Right atrium auricular region (tissue), 2 donors: ENCODE measurements at regions not wholly inside any gene's neighbourhood (a gene's known extent, or its start where the extent isn't known, plus 50 kb on each side); places are given as distances from the start of the nearest gene placed in this dataset.

Experiments
- DNase-seq: peaks from one replicate; pipeline ENCODE4 v3.0.0-alpha.2; 2019; ENCODE audit warnings: low spot score
- H3K27ac ChIP-seq, 2 donors: fragments of 200-600 bp; sonication (generic); 1 replicate in 1 of 2; 2 replicates in 1 of 2; pipeline ENCODE4 v1.5.1; 2016 to 2019
- H3K27me3 ChIP-seq, 2 donors: fragments of 200-600 bp; sonication (generic); one replicate each; pipeline versions ENCODE4 v1.5.1 to v1.6.0; 2017 to 2019
- H3K36me3 ChIP-seq: fragments of 200-600 bp; sonication (generic); one replicate; pipeline ENCODE4 v1.5.1; 2016
- H3K4me1 ChIP-seq, 2 donors: fragments of 200-600 bp; sonication (generic); one replicate each; pipeline versions ENCODE4 v1.5.1 to v1.6.0; 2017 to 2019
- H3K4me3 ChIP-seq, 2 donors: fragments of 200-600 bp; sonication (generic); 1 replicate in 1 of 2; 2 replicates in 1 of 2; pipeline ENCODE4 v1.5.1; 2017 to 2019; ENCODE audit warnings: mild to moderate bottlenecking in 1 of 2, moderate library complexity in 1 of 2
- H3K9me3 ChIP-seq, 2 donors: fragments of 200-600 bp; sonication (generic); one replicate each; pipeline ENCODE4 v1.5.1; 2019
- TF ChIP-seq, protein P1 (sequence below), 2 donors: fragments of 200-600 bp; sonication (generic); IDR thresholded peaks; one replicate each; pipeline ENCODE4 v1.5.1; 2019; ENCODE audit warnings: antibody characterized with exemption in 2 of 2

DNA sequence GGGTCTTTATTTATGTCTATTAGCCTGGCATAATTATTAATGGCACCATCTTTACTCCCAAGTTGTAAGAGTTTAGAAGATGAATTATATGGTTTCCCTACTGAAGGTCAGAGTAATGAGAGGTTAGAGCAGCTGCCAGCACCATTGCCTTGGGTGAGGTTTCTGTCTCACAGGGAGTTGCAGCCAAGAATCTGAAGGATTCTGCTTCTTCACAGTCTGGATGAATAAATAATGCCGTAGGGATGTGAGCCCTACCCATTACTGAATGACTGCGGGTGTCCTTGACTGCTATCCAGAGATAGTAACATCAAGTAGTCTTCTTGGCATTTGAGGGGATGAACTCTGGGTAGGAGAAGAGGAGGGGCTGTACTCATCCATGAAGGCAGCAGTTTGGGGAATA is 52.8 kb upstream of the SMIM36 start:
- TF ChIP-seq, protein P1, sequence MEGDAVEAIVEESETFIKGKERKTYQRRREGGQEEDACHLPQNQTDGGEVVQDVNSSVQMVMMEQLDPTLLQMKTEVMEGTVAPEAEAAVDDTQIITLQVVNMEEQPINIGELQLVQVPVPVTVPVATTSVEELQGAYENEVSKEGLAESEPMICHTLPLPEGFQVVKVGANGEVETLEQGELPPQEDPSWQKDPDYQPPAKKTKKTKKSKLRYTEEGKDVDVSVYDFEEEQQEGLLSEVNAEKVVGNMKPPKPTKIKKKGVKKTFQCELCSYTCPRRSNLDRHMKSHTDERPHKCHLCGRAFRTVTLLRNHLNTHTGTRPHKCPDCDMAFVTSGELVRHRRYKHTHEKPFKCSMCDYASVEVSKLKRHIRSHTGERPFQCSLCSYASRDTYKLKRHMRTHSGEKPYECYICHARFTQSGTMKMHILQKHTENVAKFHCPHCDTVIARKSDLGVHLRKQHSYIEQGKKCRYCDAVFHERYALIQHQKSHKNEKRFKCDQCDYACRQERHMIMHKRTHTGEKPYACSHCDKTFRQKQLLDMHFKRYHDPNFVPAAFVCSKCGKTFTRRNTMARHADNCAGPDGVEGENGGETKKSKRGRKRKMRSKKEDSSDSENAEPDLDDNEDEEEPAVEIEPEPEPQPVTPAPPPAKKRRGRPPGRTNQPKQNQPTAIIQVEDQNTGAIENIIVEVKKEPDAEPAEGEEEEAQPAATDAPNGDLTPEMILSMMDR (IDR thresholded peaks at IDR 0.05): no peak
- H3K36me3 ChIP-seq: no peaks in the 10 kb centered on the region
- no peaks in the 10 kb centered on the region for H3K9me3 ChIP-seq
- no peak for DNase-seq
- H3K27ac ChIP-seq: no peak overlapping the region
- H3K4me1 ChIP-seq: no peaks in the 10 kb centered on the region
- H3K4me3 ChIP-seq: no peak overlapping the region
- no peaks in the 10 kb centered on the region for H3K27me3 ChIP-seq

DNA sequence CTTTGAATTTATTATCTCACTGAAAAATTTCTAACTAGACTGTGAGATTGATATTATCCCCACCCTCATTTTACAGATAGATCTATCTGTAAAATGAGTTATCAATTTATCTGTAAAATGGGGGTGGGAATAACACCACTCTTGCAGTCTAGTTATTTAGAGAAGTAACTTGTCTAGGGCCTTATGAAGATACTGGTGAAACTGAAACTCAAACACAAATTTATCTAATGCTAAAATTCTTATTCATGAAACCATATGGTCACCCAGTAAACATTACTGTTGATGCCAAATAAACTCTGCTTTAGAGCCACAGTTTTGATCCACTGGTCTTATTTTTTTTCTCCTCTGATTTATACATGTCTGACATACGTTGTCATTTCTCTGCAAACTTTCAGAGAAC is 52.1 kb upstream of the SMIM36 start:
- Histone ChIP-seq H3K4me1 (no peaks in the 10 kb centered on the region), H3K9me3 (no peaks in the 10 kb centered on the region), H3K36me3 (no peaks in the 10 kb centered on the region), H3K27me3 (no peaks in the 10 kb centered on the region), H3K27ac (no peak overlapping the region), H3K4me3 (no peak overlapping the region)
- DNase-seq: no peak
- TF ChIP-seq, protein P1 (IDR thresholded peaks at IDR 0.05): no peak

DNA sequence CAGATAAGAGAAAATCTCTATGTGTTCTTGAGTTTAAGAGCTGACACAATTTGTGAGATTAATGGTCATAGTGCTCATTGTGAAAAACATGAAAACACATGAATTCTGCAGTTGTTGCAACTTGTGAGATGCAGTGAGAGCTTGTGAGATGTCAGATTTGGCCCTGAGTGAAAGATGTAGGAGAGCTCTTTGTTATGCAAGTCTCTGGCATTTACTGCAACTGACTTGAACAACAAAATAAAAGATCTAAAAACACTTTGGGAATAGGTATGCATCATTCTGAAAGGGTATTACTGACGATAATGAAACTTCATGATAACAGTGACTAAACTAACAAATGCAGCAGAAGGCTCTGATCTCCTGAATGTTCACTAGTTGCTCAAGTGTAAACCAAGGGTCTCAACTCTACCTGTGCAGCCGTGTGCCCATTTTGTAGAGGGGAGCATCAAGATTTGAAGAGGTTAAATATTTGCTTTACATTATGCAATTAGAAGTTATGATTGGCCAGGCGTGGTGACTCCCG is 50.8 kb upstream of the SMIM36 start:
- H3K27ac ChIP-seq: no peak overlapping the region
- no peaks in the 10 kb centered on the region for H3K4me1 ChIP-seq
- no peaks in the 10 kb centered on the region for H3K36me3 ChIP-seq
- no peak overlapping the region for H3K4me3 ChIP-seq
- H3K9me3 ChIP-seq: no peaks in the 10 kb centered on the region
- TF ChIP-seq, protein P1 (IDR thresholded peaks at IDR 0.05): no peak
- no peaks in the 10 kb centered on the region for H3K27me3 ChIP-seq
- DNase-seq: no peak

DNA sequence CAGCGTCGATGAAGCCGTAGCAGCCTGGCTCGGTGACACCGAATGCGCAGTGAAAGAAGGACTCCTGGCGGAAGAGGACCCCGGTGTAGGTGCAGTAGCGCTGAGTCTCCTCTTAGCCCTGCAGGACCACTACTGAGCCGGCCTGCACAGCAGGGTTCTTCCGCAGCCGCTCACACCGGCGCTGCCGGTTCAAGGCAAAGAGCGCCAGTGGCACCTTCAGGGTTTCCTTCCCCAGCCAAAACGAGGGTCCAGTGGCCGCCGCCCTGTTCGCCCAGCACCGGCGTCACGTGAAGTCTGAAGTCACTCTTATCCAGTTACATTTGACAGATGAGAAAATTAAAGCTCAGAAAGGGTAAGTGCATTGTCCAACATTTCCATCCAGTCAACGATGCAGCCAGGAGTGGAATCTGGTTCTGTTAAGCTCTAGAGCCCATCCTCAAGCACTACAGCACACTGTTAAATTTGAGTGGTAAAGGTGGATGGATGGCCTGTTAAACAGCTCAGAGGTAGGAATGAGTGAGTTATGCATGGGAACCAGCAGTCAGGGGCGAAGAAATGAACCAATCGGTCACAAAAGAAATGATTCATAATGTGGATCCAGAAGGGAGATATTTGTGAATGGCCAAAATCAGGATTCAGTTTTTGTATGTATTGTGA is 50.2 kb upstream of the SMIM36 start:
- TF ChIP-seq, protein P1 (IDR thresholded peaks at IDR 0.05): no peak
- Histone ChIP-seq H3K4me1 (no peaks in the 10 kb centered on the region), H3K27me3 (no peaks in the 10 kb centered on the region), H3K9me3 (no peaks in the 10 kb centered on the region), H3K27ac (no peak overlapping the region), H3K36me3 (no peaks in the 10 kb centered on the region), H3K4me3 (no peak overlapping the region)
- DNase-seq: no peak
